Natural killer cell treated with Interleukin-12 subunit alpha and Interleukin-12 subunit beta and Interleukin-15 and Interleukin-18, amount 100 ng/mL, for 72 hours (primary cell): ENCODE measurements at regions not wholly inside any gene's neighbourhood (a gene's known extent, or its start where the extent isn't known, plus 50 kb on each side); places are given as distances from the start of the nearest gene placed in this dataset.

Experiments used
- ATAC-seq, 2 donors: fragments of 150-1000 bp; cut with Tn5 transposase in 1 of 2; sonication (Bioruptor Pico), chemical (Tn5 transposase) in 1 of 2; 2 replicates each; pipeline ENCODE4 v1.10.0; 2021
- DNase-seq: peaks from one replicate; pipeline ENCODE4 v3.0.0; 2022; ENCODE audit warnings: low spot score
- H3K27ac Mint-ChIP-seq, 2 donors: 1 replicate in 1 of 2; 2 replicates in 1 of 2; pipeline ENCODE4 v1.8.0; 2022; ENCODE audit warnings: mixed read lengths in 2 of 2, mild to moderate bottlenecking in 1 of 2, moderate library complexity in 1 of 2
- H3K27me3 Mint-ChIP-seq, 2 donors: 1 replicate in 1 of 2; 2 replicates in 1 of 2; pipeline ENCODE4 v1.8.0; 2022; ENCODE audit warnings: mixed read lengths in 2 of 2
- H3K36me3 Mint-ChIP-seq: one replicate; pipeline ENCODE4 v1.8.0; 2022; ENCODE audit warnings: mixed read lengths
- H3K4me1 Mint-ChIP-seq, 2 donors: 1 replicate in 1 of 2; 2 replicates in 1 of 2; pipeline ENCODE4 v1.8.0; 2022; ENCODE audit warnings: low read depth in 2 of 2, mixed read lengths in 2 of 2, mild to moderate bottlenecking in 1 of 2
- H3K4me3 Mint-ChIP-seq: one replicate; pipeline ENCODE4 v1.8.0; 2022; ENCODE audit warnings: mixed read lengths
- H3K9me3 Mint-ChIP-seq: 2 replicates; pipeline ENCODE4 v1.8.0; 2022; ENCODE audit warnings: mixed read lengths

DNA sequence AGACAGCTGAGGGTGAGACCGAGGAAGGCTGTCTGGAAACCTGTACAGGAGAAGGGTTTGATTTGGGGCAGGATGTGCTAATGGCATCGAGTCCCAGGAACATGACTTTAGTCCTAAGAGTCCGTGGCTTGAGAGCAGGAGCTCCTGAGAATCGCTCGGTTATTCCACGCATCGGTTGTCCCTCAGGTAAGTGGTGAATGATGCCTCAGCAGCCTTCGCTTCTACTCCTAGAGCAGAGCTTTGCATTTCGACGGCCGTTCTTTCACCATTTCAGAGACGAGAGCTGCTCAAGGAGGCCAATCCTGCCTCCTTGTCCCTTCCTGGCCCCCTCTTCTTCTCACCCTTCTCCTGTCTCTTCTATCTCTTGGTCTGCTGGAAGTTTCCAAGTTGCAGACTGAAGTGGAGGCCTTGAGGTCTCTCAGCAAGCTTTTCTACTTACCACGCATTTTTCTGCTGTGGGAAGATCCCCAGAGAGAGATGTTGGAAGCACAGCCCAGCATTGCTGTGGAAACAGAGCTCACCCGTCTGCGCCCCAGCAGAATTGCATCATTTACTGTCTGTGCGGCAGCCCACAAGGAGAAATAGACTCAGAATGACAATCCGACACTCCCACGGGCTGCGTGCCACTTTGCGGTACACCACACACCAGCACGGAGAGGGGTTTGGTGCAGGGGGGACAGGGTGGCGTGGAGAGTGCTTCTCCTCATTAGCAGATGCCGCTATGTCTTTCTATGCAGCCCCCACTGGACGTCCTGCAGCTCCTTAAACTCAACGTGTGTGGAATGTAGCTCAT lies 270.7 kb upstream of the C1orf174 start:
- Mint-ChIP-seq H3K4me1 (no peaks in the 10 kb centered on the region), H3K4me3 (no peak overlapping the region), H3K27ac (no peak overlapping the region), H3K36me3 (no peaks in the 10 kb centered on the region), H3K9me3 (no peaks in the 10 kb centered on the region), H3K27me3 (peaks cover 6 to 14% of the 10 kb centered on the region in 2 donors)
- DNase-seq (no peak), ATAC-seq (no peak)

DNA sequence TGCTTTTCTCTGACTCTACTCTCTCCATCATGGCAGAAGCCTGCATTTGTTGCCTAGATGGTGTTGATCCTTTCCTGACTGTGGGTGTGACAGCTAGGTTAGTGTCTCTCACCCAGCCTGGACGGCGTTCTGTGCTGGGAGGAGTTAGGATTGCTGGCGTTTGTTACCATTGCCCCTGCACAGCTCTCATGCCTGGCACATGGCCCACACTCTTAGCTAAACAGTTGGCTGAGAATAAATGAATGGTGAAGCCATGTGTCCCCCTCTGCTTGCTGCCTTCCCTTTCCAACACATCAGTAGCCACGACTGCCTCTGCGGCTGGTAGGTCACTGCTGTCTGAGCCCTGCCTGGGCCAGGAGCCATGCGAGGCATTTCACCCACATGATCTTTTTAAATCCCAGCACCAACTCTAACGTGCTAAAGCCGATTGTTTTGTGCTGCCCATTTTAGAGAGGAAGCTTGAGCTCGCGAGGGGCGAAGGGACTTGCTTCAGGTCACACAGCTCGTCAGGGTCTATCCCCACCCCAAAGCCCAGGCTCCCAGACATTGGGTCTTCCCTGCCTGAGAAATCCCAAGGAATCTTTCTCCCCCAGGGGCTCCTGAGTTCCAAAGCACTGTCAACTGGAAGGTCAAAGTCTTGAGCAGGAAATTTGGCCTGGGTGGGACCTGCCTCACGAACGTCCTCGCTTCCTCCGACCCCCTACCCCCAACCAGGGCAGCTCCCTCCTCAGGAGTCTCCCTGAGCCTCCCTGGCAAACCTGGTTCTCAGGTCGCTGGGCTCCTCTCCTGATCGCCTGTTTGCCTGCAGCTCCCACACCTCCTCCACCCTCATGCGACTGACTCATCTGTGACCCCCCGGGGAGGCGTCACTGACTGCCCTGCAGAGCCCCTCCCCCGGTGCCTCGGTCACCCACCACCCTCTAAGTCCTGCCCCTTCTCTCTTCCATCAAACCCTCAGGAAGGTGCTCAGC lies 271.7 kb upstream of the C1orf174 start:
- Mint-ChIP-seq H3K9me3 (no peaks in the 10 kb centered on the region), H3K27me3 (peaks cover 9% of the 10 kb centered on the region in 2 donors), H3K4me1 (no peaks in the 10 kb centered on the region), H3K4me3 (no peak overlapping the region), H3K36me3 (no peaks in the 10 kb centered on the region), H3K27ac (no peak overlapping the region)
- DNase-seq (no peak), ATAC-seq (no peak)

DNA sequence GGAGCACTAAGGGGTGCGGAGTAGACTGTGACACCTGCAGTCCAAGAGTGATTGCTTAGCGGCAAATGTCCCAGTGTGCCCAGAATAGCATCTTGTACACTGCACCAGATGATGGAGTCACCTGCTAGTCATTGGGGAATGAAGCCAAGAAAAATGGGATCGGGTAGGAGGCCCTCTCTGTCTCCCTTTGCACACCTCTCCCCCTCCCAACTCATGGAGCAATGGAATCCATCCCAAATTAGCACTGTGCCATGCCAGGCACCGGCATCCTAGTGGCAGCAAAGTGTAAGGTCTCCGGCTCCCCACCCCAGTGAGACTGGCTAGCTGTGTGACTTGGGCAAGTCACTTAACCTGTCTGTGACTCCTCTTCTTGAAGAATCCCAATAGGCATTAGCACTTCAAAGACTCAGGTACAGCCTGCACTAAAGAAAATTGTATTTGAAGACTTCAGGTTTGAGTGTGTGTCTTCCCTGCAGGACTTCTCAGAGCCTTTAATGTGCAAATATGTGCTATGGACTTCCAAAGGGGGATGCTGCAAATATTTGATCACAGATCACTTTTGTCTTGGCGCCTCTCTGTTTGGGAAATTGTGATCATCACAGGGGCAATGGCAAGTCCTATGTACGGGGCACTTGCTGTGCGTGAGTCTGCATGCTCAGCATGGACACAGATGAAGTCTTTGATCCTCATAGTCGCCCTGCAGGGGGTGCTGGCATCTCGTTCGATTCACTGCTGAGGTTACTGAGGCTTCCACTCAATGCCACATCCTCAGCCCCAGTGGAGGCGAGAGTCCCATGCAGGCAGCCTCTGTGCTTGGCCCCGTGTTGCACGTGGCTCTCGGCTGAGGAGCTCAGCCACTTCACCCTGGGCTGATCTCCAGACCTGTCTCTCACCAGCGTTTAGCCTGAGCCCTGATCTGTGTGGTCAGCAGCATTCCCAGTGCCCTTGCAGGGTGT lies 272.9 kb upstream of the C1orf174 start:
- ATAC-seq, result peak in 1 of 2 donors; percentile 52
- Mint-ChIP-seq H3K9me3 (no peaks in the 10 kb centered on the region), H3K36me3 (no peaks in the 10 kb centered on the region), H3K27ac (no peak overlapping the region), H3K27me3 (peaks cover 0 to 9% of the 10 kb centered on the region in 2 donors), H3K4me3 (no peak overlapping the region), H3K4me1 (no peaks in the 10 kb centered on the region)
- no peak for DNase-seq

DNA sequence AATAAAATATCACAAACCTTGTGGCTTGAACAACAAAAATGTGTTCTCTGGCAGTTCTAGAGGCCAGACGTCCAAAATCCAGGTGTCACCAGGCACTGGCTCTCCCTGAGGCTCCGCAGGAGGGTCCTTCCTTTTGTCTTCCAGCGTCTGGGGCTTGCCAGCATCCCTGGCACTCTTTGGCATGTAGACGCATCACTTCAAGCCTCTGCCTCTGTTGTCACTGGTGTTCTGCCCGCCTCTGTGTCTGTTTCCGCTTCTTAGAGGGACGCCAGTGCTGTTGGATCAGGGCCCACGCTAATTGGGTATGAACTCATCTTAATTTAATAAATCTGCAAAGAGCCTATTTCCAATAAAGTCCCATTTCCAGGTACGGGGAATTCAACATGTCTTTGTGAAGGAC lies 273.7 kb upstream of the C1orf174 start:
- ATAC-seq, result no peak
- Mint-ChIP-seq H3K36me3 (no peaks in the 10 kb centered on the region), H3K9me3 (no peaks in the 10 kb centered on the region), H3K4me1 (no peaks in the 10 kb centered on the region), H3K27ac (no peak overlapping the region), H3K4me3 (no peak overlapping the region), H3K27me3 (peaks cover 0 to 9% of the 10 kb centered on the region in 2 donors)
- DNase-seq, result no peak

DNA sequence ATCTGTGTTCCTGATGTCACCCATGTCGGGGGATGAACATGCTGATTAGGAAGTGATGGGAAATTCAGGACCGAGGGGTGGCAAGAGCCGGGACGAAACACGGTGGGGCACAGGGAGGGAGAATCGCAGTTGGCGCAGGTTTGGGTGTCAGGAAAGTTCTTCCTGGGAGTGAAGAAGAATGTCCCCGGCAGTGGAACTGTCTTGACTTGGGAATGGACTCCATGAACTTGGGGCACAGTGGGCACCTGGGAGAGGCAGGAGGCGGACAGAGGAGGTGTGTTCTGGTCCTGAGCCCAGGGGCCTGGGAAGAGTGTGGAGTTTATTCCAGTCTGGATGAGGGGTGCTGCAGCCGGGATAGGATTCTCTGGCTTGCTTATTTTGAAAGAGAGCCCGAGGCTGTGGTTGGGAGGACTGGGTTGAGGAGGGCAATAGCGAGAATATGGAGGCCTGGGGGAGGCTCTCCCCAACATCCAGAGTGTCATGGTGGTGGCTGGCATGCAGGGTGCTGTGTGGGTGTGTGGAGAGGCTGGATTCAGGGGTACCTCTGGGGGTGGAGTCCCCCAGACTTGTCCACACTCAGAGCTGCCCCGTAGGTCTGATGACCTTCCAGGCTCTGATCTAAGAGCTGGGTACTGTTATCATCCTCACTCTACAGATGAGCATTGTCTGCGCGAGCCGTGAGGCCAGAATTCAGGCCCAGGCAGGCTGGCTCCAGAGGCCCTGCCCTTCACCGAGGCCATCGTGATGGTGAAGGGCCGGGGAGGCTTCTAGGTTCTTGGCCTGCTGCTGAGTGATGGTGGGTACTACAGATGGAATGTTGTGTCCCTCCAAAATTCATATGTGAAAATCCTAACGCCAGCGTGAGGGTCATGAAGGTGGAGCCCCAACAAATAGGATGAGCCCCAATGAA lies 274.5 kb upstream of the C1orf174 start:
- no peak for ATAC-seq
- Mint-ChIP-seq H3K27me3 (peaks cover 0 to 5% of the 10 kb centered on the region in 2 donors), H3K36me3 (no peaks in the 10 kb centered on the region), H3K4me3 (no peak overlapping the region), H3K27ac (no peak overlapping the region), H3K4me1 (no peaks in the 10 kb centered on the region), H3K9me3 (no peaks in the 10 kb centered on the region)
- DNase-seq, result no peak

DNA sequence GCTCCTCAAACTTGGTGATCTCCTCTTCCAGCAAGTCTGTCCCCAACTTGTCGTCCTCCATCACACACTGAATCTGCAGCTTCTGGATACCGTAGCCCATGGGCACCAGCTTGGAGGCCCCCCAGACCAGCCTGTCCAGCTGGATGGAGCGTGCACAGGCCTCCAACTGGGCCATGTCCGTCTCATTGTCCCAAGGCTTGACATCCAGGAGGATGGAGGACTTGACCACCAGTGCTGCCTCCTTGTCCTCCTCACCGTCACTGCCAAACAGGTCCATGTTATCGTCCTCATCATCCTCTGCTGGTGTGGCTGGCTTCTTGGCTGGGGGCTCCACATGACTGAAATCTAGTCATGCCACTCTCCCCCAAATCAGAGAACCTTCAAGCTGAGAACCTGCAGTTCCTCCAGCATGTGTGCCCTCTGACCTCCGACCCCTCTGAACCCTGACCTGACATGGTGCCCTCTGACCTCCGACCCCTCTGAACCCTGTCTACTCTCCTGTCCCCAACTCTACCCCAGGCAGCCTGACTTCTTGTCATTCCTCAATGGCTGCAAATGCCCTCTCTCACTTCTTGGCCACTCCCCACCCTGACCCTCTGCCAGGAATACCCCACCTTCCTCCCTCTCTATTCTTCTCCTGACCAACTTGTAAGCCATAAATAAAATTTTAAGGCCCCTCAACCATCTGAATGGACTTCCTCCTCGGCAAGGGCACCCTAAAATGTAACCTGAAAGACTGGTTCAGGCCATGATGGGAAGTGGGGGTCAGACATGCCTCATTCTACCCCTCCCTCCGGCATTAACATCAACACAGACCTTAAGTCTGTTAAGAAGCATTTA lies 275.7 kb upstream of the C1orf174 start:
- H3K9me3 Mint-ChIP-seq, result no peaks in the 10 kb centered on the region
- H3K27me3 Mint-ChIP-seq, result peaks cover 0 to 5% of the 10 kb centered on the region in 2 donors
- no peaks in the 10 kb centered on the region for H3K4me1 Mint-ChIP-seq
- no peak overlapping the region for H3K27ac Mint-ChIP-seq
- H3K36me3 Mint-ChIP-seq, result no peaks in the 10 kb centered on the region
- no peak overlapping the region for H3K4me3 Mint-ChIP-seq
- DNase-seq (no peak), ATAC-seq (no peak)

DNA sequence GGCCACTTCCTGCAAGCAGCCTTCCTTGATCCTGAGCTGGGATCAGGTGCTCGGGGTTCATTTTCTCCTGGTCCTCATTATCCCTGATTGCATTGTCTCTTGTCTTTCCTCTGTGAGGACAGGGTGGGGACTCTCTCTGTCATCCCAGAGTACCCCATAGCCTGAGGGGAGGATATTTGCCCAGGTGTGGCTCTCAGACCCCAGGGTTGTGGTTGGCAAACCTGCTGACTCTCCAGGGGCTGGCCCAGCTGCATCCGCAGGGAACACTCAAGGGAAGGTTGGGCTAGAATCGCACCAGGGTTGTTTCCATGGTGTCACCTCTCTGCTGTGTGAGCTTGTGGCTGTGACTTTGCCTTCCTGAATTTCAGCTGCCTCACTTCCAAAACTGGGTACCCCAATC lies 276.8 kb upstream of the C1orf174 start:
- H3K27ac Mint-ChIP-seq, result no peak overlapping the region
- no peaks in the 10 kb centered on the region for H3K4me1 Mint-ChIP-seq
- H3K4me3 Mint-ChIP-seq, result no peak overlapping the region
- DNase-seq (no peak), ATAC-seq (no peak)
- H3K27me3 Mint-ChIP-seq, result peaks cover 0 to 5% of the 10 kb centered on the region in 2 donors
- H3K9me3 Mint-ChIP-seq, result no peaks in the 10 kb centered on the region
- no peaks in the 10 kb centered on the region for H3K36me3 Mint-ChIP-seq

DNA sequence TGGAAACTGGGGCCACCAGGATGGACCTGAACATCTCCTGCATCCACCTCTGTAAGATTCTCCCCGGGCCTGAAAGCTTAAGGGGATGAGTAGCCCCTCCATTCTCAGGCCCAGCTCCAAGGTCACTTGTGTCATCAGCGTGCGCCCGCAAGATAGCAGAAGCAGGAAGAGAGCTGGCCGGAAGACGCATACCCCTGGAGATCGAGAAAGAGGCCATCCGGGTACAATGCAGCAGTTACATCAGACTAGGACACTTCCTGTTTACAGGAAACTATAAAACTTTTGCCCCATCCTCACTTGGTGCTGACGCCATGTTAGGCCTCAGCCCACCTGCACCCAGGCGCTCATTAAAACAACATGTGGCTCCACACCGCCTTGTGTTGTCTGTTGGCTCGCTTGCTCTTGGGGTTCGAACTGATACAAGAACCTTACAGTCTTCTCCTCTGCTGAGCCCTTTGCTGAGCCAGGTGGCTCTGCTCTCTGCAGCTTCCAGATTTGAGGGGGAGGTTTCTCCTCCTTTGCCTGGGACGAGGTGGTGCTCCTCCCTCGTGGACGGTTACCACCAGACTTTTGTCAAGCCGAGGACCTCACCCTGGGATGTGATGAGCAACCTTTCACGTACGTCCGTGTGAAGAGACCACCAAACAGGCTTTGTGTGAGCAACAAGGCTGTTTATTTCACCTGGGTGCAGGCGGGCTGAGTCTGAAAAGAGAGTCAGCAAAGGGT lies 277.5 kb upstream of the C1orf174 start:
- H3K4me1 Mint-ChIP-seq, result no peaks in the 10 kb centered on the region
- H3K4me3 Mint-ChIP-seq, result no peak overlapping the region
- no peak for ATAC-seq
- no peak overlapping the region for H3K27ac Mint-ChIP-seq
- no peaks in the 10 kb centered on the region for H3K36me3 Mint-ChIP-seq
- DNase-seq, result no peak
- H3K27me3 Mint-ChIP-seq, result peaks cover 0 to 5% of the 10 kb centered on the region in 2 donors
- no peaks in the 10 kb centered on the region for H3K9me3 Mint-ChIP-seq

DNA sequence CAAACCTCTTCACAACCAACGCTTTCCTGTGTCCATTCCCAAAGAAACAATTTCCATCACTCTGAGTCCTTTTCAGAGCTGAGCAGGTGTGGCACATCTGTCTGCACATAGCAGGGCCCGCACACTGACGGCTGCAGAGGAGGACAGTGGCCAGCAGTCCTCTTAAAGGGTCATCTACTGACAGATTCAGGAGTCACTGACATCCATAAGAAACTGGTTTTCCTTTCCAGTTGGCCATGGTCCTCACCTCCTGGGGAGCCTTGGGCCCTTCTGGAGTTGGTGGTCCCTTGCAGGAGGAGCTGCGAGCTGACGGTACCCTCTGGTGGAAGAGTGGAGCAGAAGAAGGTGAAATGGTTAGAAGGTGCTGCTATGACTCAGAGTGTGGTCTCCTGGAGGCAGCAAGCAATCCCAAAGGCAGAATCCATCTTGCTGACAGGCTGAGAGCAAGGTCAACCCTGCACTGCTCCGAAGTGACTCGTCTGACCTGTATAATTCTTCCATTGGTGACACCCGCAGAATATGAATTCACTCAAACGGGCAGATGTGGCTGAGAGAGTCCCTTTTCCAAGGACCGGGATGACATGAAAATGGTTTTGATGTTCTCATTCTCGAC lies 278.5 kb upstream of the C1orf174 start:
- H3K36me3 Mint-ChIP-seq, result no peaks in the 10 kb centered on the region
- DNase-seq (no peak), ATAC-seq (no peak)
- H3K27ac Mint-ChIP-seq, result no peak overlapping the region
- peaks cover 0 to 3% of the 10 kb centered on the region in 2 donors for H3K27me3 Mint-ChIP-seq
- H3K4me3 Mint-ChIP-seq, result no peak overlapping the region
- no peaks in the 10 kb centered on the region for H3K4me1 Mint-ChIP-seq
- no peaks in the 10 kb centered on the region for H3K9me3 Mint-ChIP-seq

DNA sequence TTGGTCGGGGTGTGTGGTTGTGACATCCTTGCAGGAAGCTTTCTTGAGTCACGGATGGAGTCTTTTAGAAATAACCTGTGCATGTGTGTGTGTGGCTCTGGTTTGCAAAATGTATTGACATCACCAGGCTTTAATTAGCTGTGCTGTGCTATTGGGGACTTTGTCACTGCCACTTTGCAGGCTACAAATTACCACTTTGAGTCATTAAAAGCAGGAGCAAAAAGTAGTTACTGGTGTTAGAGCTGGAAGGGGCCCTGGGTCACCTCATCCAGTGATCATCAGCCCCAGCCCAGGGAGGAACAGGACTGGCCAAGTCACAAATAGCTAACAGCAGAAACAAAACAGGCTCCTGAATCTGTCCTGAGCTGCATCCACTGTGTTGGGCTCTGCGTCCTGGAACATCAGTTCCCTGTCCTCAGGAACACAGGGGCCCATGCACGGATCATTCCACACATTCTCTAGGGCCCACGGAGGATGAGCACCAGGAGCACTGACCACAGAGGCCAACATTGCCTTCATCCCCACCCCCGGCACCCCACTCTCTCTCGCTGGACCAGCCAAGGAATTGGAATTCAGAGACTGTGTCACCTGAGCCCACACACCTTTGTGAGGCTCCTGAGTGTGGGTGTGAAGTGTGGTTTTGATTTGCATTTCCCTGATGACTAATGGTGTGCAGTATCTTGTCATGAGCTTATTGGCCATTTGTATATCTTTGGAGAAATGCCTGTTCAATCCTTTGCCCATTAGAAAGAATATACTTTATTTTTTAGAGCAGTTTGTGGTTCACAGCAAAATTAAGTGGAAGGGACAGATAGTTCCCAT lies 280.1 kb upstream of the C1orf174 start:
- no peaks in the 10 kb centered on the region for H3K9me3 Mint-ChIP-seq
- H3K27ac Mint-ChIP-seq, result no peak overlapping the region
- no peak overlapping the region for H3K4me3 Mint-ChIP-seq
- H3K4me1 Mint-ChIP-seq, result no peaks in the 10 kb centered on the region
- DNase-seq (no peak), ATAC-seq (no peak)
- H3K27me3 Mint-ChIP-seq, result peaks cover 0 to 3% of the 10 kb centered on the region in 2 donors
- no peaks in the 10 kb centered on the region for H3K36me3 Mint-ChIP-seq
